EL (cell line): ENCODE measurements at regions not wholly inside any gene's neighbourhood (a gene's known extent, or its start where the extent isn't known, plus 50 kb on each side); places are given as distances from the start of the nearest gene placed in this dataset.
"Not testable (repeated sequence)": the region's sequence is repeated elsewhere in the genome, so short reads cannot be mapped to it uniquely, and the experiment has no call there.

ENCODE experiments used
- DNase-seq: peaks from one replicate; pipeline ENCODE4 v3.0.0-alpha.2; 2016

- DNase-seq, result no peak
These were observed 1256.2 kb upstream of the SPRY2 start for GRCh38 chr13:81597101-81597500.

- DNase-seq, result no peak
These were observed 1255.4 kb upstream of the SPRY2 start for GRCh38 chr13:81596224-81596753.

- no peak for DNase-seq
These were observed 1250.7 kb upstream of the SPRY2 start for GRCh38 chr13:81591528-81592220.

- DNase-seq, result no peak
These were observed 1241.5 kb upstream of the SPRY2 start for GRCh38 chr13:81582381-81582780.

GRCh38 chr13:81577601-81578195, 1236.8 kb upstream of the SPRY2 start:
- no peak for DNase-seq

GRCh38 chr13:81568824-81569223, 1227.9 kb upstream of the SPRY2 start:
- DNase-seq, result no peak

GRCh38 chr13:81565849-81566248, 1224.9 kb upstream of the SPRY2 start:
- no peak for DNase-seq

GRCh38 chr13:81563091-81563490, 1222.2 kb upstream of the SPRY2 start:
- DNase-seq, result no peak

GRCh38 chr13:81562598-81562997, 1221.7 kb upstream of the SPRY2 start:
- DNase-seq, result no peak

GRCh38 chr13:81551036-81551435, 1210.1 kb upstream of the SPRY2 start:
- DNase-seq, result no peak

- not testable (repeated sequence) for DNase-seq
These were observed 1205.4 kb upstream of the SPRY2 start for GRCh38 chr13:81546294-81546693.

- DNase-seq, result no peak
These were observed 1199.9 kb upstream of the SPRY2 start for GRCh38 chr13:81540777-81541176.

GRCh38 chr13:81539643-81540150, 1198.8 kb upstream of the SPRY2 start:
- DNase-seq, result no peak

GRCh38 chr13:81498969-81499368, 1158.0 kb upstream of the SPRY2 start:
- DNase-seq, result no peak

GRCh38 chr13:81493144-81493543, 1152.2 kb upstream of the SPRY2 start:
- no peak for DNase-seq

GRCh38 chr13:81492449-81492848, 1151.5 kb upstream of the SPRY2 start:
- no peak for DNase-seq

- no peak for DNase-seq
These were observed 1147.1 kb upstream of the SPRY2 start for GRCh38 chr13:81488021-81488420.

GRCh38 chr13:81487151-81487550, 1146.2 kb upstream of the SPRY2 start:
- DNase-seq, result no peak

- DNase-seq, result no peak
These were observed 1139.7 kb upstream of the SPRY2 start for GRCh38 chr13:81480634-81481033.

- no peak for DNase-seq
These were observed 1132.5 kb upstream of the SPRY2 start for GRCh38 chr13:81473366-81473899.

- DNase-seq, result no peak
These were observed 1117.2 kb upstream of the SPRY2 start for GRCh38 chr13:81458170-81458569.

- no peak for DNase-seq
These were observed 1105.5 kb upstream of the SPRY2 start for GRCh38 chr13:81446441-81446840.

- DNase-seq, result no peak
These were observed 1102.0 kb upstream of the SPRY2 start for GRCh38 chr13:81442904-81443303.

- DNase-seq, result no peak
These were observed 1084.4 kb upstream of the SPRY2 start for GRCh38 chr13:81425286-81425685.
